Mucosa of gallbladder (tissue), 1 donor: ENCODE measurements at regions not wholly inside any gene's neighbourhood (a gene's known extent, or its start where the extent isn't known, plus 50 kb on each side); places are given as distances from the start of the nearest gene placed in this dataset.

ENCODE experiments used
- DNase-seq: peaks from one replicate; pipeline ENCODE4 v3.0.0-alpha.2; 2020; ENCODE audit warnings: low spot score
- donor health status: DM: no; HTN: no; CAD: no.

DNA sequence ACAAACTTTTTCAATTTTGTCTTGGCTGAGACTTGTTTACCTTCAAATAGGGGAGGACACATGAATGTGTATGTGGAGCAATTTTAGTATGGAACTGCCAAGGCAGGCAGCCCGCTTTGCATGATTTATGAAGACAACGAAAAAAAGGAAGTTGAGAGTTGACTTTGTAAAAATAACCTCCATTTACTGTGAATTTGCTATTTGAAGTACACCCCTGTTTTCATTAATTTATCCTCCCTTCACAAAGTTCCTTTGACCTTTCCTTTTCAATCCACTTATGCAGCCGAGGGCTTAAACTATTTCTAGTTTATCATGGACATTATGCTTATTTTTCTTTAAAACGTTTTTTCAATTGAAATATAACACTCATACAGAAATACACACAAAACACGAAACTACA is 369.6 kb upstream of the CADM1 start:
- DNase-seq: no peak

DNA sequence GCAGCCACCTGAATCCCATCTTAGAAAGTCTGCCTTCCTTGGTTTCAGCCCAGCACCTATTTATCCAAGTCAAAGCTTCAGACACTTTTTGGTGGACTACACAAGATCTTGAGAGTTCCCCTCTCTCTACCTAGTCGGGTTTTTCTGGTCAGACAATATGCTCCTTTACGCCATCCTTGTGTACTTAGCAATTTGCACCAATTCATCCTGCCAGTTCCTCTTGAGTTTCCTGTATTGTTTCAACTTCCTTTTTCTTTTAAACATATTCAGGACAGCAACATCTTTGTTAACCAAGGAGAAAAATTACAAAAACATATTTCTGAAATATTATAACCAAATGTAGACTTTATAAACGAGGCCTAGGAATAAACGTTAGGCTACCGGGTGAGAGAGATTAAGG is 368.2 kb upstream of the CADM1 start:
- no peak for DNase-seq

DNA sequence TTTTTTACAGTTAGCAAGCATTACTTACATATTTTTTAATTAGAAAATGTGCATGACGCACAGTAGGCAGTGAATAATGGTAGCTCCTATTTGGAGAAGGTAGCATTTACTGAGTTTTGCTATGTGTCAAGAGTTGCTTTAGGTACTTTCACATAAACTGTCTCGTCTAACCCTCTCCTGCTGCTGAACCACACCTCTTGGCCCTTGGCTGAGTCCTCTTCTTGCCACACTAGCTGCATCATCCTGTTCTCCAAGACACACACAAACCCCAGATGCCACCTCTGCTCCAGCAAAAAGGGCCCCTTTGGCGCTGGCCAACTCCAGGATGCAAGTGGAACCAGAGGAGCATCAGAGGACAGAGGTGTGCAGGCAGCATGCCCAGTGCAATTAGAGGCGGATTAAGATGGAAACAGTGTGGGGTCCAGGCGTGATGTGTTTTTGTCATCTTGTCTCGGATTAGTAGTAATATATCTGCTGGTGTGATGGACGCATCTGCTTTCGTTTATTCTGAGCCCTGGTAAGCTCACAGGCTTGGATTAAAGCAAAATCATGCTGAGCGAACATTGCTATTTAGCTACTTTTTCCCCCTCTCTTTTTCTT is 367.0 kb upstream of the CADM1 start:
- DNase-seq: no peak

DNA sequence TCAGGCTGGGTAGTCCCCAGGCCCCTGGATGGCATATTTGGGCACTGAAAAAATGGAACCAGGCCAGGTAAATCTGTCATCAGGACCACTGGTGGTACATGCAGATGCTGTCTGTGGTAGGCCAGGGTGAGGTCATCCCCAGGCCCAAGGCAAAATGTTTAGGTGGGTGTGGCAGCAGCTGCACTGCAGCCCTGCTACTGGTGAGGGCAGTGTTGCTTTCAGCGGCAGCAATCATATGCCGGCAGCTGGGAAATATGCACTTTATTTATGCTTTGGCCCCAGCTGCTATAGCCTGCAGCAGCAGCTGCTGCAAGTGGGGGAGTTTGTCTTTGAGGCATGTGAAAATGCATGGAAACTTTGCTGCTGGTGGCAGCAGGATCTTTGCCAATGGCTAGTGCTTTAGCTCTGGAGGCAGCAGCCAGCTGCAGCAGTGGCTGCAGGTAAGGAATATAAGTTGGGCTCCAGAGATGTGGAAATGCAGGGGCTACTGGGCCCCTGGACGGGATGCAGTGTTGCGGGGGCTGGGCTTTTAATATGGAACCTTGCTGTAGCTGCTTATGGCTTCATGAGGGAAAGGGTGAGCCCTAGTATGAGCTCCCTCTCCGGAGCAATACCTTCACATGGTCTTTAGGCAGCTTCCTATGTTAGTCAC is 365.7 kb upstream of the CADM1 start:
- DNase-seq: no peak

DNA sequence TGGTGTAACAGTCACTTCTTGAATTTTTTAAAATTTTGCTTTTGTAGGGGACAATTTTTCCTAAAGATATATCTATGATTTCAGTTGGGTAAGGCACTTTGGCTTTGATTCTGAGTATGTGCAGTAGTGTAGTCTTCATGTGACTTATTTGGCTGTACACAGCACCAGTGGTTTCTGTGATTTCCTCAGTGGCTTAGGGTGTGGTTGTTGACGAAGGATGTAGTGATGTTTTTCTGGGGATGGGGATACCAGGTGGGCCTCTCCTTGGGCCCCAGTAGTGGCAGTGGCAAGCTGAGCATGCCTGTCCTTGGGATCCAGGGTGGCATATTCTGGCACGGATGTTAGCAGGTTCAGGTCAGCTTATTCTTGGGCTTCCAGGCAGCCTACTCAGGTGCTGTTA is 364.9 kb upstream of the CADM1 start:
- no peak for DNase-seq

DNA sequence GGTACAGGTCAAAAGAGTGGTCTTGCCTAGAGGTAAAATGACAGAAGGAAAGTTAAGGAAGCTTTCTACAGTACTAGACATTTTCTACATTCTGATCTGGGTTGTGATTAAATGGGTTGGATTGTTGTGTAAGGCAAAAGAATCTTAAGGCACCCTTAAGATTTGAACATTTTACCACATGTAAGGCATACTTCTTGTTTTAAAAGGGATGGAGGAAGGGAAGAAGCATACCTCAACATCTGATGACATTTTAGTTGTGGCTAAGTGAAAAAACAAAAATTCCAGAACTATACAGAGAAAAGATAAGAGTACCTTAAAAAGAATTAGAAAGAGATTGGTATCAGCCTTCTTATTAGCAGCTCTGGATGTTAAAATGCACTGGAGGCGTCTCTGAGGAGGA is 356.0 kb upstream of the CADM1 start:
- no peak for DNase-seq

DNA sequence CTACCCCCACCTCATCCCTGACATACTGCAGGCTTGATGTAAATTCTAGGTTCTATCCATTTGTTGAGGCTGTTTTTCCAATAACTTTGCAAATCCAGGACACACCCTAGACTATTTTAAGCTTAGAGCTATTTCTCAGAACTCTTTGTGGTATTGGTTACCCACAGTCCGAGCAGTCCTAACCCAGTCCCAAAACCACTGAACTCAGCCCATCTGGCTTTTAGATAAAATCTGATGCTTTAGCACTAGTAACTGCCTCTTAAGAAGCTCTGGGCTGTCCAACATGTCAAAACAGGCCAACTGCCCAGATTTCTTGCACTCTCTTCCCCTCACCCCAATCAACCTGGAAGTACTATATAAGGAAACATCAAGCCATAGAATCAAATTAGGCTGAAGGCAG is 344.4 kb upstream of the CADM1 start:
- no peak for DNase-seq

DNA sequence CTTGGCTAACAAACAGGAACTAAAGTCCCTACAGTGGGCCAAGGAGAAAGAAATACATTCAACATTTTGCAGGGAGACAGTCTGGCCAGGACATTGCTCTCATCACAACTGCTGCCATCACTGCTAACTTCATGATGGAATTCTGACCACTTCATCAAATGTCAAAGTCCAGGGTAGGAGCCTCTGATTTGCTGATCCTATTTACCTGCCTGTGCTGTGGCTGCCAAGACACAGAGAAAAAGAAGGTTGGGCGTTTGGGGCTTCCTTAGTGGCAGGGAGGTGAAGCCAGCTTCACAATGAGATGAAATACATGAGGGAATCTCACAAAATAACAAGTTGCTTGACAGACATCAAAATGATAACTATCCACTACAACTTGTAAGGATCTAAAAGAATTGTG is 343.9 kb upstream of the CADM1 start:
- DNase-seq: peak; percentile 36

DNA sequence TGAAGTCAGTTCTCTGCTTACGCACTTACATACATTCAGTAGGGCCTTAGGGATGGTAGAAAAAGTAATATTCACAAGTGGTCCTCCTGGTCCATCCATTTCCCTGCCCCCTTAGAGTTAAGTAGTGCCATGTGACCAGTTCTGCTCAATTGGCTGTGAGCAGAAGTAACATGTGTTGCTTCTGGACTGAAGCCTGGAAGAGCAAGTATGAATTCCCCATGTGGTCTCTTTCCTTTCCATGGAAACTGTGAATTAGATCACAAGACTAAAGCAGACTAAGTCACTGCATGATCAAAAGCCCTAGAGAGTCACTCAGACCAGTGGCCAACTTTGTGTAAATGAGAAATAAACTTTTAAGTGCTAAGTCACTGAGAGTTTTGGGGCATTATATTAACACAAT is 341.7 kb upstream of the CADM1 start:
- no peak for DNase-seq

DNA sequence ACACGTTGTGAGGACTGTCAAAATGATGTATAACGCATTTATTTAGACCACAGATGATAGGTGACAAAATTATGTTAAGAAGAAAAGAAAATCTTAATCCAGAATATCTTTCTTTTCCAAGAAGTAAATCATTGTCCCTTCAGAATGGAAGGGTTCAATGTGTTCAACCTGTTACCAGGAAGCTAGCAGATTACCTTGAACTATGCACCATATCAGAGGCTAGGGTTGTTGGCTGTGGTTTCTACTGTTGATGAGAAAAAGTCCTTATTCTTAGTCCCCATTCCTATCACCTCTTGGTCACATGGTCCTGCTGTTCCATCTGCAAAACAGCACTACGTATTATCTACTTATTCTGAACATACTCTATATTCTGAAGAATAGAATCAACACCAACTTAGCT is 339.5 kb upstream of the CADM1 start:
- DNase-seq: no peak

DNA sequence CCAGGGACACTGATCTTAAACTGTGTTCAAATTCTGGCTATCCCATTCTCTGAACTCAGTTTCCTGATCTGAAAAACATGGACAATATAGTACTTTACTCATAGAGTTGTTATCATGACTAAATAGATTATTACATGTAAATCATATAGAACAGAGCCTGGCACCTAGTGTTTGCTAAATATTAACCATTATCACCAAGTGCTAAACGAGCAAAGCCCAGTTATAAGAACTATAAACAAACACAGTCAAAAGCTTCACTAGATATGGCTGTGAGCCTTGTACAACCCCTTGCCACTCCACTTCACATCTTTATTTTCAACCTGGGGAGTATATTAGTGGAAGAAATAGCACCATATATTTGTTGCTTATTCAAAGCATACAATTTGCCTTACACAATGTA is 338.9 kb upstream of the CADM1 start:
- DNase-seq: no peak

DNA sequence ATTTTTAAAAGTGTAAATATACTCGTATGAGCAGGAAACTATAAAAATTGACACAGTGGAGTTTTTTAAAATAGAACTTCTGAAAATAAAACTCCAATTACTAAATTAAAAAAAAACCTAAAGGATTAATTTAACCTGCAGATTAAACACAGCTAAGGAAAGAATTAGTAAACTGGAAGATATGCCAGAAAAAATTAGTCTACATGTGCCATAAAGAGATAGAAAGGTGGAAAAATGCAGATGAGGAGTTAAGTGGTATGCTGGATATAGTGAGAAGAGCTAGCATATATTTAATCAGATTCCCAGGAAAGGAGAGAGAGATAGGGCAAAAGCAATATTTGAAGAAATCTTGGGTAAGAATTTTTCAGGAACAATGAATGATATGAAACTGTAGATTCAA is 315.8 kb upstream of the CADM1 start:
- DNase-seq: no peak

DNA sequence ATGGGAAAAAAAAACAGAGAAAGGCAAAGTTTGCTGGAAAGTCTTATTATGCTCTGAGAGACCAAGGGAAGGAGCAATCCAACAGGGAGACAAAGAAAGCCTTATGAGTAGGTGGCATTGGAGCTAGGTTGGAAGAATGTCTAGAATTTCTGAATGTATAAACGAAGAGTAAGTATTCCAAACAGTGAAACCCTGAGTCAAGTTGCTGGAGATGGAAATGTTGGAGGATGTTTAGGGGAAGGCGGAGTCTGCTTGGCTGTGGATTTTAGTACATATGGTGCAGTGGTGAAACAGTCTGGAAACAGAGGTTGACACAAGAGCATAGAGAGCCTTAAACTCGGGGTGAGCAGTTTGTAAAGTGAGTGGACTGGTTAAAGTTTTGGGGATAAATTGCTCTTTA is 314.8 kb upstream of the CADM1 start:
- DNase-seq: no peak

DNA sequence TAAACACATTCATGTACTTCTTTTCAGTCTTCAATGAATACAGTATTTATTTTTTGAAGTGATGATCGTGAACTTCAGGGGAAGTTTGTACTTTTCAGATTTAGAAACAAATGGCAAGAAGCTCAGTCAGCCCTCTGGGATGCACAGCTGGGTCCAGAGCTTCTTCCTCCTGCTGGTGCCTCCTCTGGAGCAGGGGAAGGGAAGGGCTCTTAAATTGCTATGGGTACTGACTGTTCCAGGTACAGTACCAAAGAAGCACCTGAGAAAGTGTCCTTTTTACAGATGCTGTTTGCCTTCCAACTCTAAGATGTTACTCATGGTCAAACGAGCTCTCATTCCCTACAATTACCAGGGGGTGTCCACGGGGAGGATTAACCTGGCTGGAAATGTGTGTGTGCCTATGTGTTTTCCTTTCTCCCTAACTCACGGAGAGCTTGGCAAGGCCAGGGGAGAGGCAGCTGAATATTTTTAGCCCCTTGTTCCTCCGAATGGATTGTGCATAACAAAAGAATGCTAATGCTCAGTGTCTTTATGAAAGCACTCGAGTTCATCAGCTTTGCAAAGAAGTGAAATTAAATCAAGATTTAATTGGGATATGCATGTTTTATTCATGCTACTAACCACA is 313.7 kb upstream of the CADM1 start:
- no peak for DNase-seq

DNA sequence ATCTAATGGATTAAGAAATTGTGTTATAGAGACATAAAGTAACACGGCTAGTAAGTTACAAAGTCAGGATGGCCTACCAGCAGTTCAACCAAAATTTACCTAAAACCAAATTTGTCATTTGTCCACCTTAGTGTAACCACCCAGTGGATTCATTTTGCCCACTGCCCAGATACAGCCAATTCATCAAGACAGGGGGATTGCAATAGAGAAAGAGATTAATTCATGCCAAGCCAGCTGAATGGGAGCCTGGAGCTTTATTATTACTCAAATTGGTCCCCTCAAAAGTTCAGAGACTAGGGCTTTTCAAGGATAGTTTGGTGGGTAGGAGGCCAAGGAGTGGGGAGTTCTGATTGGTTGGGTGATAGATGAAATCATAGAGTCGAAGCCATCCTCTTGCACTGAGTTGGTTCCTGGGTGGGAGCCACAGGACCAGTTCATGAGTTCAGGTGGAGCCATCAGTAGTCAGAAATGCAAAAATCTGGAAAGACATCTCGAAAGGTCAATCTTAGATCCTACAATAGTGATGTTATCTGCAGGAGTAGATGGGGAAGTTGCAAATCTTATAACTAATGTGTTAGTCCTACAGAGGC is 304.2 kb upstream of the CADM1 start:
- DNase-seq: no peak

DNA sequence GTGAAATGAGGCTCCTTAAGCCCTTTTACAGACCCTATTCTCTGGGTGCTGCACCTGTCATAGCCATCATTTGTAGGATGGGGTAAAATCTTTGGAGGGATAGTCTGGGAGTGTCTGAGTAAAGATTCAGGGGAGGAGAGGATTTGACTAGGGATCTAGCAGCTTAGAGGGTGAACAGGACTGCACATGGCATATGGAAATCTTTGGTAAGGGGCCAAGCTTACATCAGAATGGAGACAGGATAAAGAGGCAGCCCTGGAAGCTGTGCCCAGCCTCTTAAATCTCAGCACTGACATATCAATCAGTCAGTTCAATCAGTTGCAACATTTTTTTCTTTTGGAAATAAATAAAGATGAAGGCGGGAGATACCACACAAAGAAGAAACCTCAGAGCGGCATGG is 301.8 kb upstream of the CADM1 start:
- DNase-seq: no peak

DNA sequence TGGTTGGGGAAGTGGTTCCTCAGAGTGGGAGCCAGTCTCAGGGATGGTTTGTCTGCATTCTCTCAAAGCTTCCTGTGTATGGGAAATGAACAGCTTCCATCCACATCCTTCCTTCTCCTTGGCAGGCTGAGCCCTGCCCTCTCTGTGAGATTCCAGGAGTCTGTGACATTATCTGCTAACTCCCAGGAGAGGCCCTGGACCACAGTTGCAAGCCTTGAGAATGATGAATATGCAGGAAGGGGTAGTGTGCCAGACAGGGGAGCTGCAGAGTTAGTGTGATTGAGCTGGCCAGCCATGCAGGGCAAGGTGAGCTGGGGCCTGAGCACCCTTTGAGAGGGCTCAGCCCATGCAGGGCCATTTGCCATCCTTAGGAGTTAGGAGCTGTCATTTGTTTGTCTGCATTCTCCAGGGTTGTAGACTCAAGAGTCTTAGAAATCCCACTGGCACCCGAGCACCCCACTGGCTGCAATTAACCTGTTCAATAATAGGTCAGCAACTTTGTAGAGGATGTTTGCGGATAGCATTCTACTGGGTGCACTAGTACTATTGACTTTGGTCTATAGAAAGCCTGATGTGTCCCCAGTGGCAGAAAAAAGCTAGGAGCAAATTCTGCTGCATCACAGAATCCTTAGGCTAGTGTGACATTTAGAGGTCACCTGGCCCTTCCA is 299.0 kb upstream of the CADM1 start:
- no peak for DNase-seq

DNA sequence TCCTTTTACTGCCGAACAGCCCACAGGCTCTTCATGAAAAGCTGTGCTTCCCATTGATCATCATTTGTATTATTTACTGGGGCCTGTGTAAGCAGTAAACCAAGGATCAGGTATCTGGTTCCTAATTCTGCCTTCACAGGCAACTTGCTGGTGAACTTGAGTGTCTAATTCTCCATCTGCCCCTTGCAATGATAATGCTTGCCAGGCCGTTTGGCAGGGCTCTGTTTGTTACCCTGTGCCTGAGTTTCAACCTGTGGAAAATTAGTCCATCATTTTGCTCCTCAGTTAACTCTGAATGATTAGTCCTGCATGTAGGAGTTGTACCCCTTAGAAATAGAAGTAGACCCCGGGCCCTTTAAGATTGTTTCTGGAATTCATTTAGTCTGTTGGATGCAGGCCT is 298.4 kb upstream of the CADM1 start:
- DNase-seq: no peak

DNA sequence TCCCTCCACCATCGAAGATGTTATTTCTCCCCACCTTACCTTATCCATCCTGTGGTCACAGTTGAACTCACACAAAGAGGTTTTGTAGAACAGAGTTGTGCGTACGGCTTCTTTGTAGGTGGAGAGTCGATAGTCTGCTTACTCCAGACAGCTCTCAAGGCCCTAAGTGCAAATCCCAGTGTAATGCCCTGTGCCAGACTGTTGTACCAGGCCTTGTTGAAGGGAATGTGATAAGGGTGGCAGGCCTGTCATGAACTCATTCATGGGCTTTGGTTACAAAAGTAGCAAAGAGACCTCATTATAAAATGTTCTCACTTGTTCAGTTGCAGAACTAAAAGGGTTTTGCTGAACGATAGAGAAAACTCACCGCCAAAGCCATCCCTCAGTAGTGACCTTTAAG is 288.7 kb upstream of the CADM1 start:
- DNase-seq: no peak

DNA sequence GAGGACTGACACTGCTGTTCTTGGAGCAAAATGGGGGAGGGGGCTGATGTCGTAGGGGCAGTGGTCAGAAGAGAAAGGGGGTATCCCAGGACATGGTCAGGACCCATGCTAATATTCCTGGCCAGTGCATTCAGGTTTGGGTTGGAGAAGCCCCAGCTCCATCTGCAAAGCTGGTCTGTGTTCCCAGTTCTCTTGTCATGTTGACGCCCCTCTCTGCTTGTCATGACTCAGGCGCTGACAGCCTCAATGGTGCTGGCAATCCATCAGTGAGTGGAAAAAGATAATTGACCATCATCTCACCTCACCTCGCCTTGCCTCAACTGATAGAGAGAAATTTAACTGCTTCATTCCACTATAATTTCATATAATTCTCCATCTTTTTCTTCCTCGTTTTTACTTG is 283.1 kb upstream of the CADM1 start:
- no peak for DNase-seq

DNA sequence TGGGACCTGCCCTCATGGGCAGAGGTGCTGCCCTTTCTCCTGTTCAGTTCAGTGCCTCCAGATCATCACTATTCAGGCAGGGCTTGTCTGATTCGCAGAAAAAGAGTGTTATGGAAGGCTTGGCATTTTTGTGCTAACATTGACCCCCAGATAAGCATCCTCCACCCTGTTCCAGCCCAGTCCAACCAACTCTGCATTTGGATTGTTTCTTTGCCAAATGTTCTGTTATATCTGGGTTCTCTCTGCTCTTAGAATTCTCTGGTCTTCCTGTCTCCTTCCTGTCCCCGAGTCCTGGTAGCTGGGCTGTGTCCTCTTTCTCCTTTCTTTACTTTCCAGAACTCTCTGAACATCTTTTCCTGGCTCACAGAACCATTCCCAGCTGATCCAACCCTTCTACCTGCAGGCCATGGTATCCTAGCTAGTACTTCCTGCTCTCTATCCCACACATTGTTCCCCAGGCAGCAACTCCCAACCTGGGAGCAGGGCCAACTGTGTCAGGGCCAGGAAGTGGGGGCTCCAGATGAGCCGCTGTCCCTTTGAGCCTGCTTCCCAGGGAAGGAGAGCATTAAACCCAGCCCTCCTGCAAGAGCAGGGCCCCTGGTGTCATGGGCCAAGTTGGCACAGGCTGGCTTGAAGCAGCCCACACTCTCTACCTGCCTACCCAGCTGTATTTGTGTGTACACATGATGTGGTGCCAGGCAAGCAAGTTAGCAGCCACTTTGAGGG is 280.7 kb upstream of the CADM1 start:
- DNase-seq: no peak
